Cardiac septum (tissue), 1 donor: ENCODE measurements at regions not wholly inside any gene's neighbourhood (a gene's known extent, or its start where the extent isn't known, plus 50 kb on each side); places are given as distances from the start of the nearest gene placed in this dataset.

Source experiments
- DNase-seq: peaks from one replicate; pipeline ENCODE4 v3.0.0-alpha.2; 2020; ENCODE audit warnings: low spot score
- intact Hi-C: fragments of 100-400 bp; cut with DNase I; formaldehyde crosslinking; loops from one replicate; pipeline ENCODE4 v1.14.0; 2022
- donor health status: DM: no; HTN: no; CAD: no.

- intact Hi-C loops: no loop called here
- no peak for DNase-seq
These were observed 253.6 kb upstream of the NPVF start for GRCh38 chr7:25481891-25482290.

- intact Hi-C loops: no loop called here
These were observed 254.3 kb upstream of the NPVF start for GRCh38 chr7:25482631-25483030.

GRCh38 chr7:25485026-25485425 is 256.7 kb upstream of the NPVF start:
- intact Hi-C loops: no loop called here
- no peak for DNase-seq

More at GRCh38 chr7:25482631-25483030, 254.3 kb upstream of the NPVF start:
- DNase-seq: no peak

- no peak for DNase-seq
- intact Hi-C loops: no loop called here
These were observed 258.4 kb upstream of the NPVF start for GRCh38 chr7:25486656-25487055.

GRCh38 chr7:25493805-25494366 is 265.6 kb upstream of the NPVF start:
- intact Hi-C loops: no loop called here
- no peak for DNase-seq

- DNase-seq: no peak
- intact Hi-C loops: loop anchor here (5.0 kb wide), 1 partner anchor 357 kb away; no protein-coding TSS in a partner anchor
These were observed 266.6 kb upstream of the NPVF start for GRCh38 chr7:25494896-25495295.

- no peak for DNase-seq
- intact Hi-C loops: loop anchor here (5.0 kb wide), 1 partner anchor 357 kb away; no protein-coding TSS in a partner anchor
These were observed 267.3 kb upstream of the NPVF start for GRCh38 chr7:25495342-25496250.

GRCh38 chr7:25496476-25497368 is 268.4 kb upstream of the NPVF start:
- DNase-seq: no peak
- intact Hi-C loops: loop anchor here (5.0 kb wide), 1 partner anchor 356 kb away; no protein-coding TSS in a partner anchor

- intact Hi-C loops: no loop called here
- DNase-seq: no peak
These were observed 272.2 kb upstream of the NPVF start for GRCh38 chr7:25500393-25500921.

- DNase-seq: no peak
- intact Hi-C loops: no loop called here
These were observed 275.0 kb upstream of the NPVF start for GRCh38 chr7:25503306-25503705.

- intact Hi-C loops: no loop called here
- no peak for DNase-seq
These were observed 283.9 kb upstream of the NPVF start for GRCh38 chr7:25512061-25512687.

- intact Hi-C loops: no loop called here
- no peak for DNase-seq
These were observed 287.5 kb upstream of the NPVF start for GRCh38 chr7:25515633-25516275.

- intact Hi-C loops: no loop called here
These were observed 289.6 kb upstream of the NPVF start for GRCh38 chr7:25517906-25518305.

GRCh38 chr7:25520017-25520416 is 291.7 kb upstream of the NPVF start:
- intact Hi-C loops: no loop called here
- no peak for DNase-seq

More at GRCh38 chr7:25517906-25518305, 289.6 kb upstream of the NPVF start:
- no peak for DNase-seq

GRCh38 chr7:25520516-25520915 is 292.2 kb upstream of the NPVF start:
- intact Hi-C loops: no loop called here
- no peak for DNase-seq

- intact Hi-C loops: no loop called here
- DNase-seq: no peak
These were observed 292.9 kb upstream of the NPVF start for GRCh38 chr7:25521236-25521635.

- intact Hi-C loops: no loop called here
- DNase-seq: no peak
These were observed 294.4 kb upstream of the NPVF start for GRCh38 chr7:25522727-25523126.

- no peak for DNase-seq
- intact Hi-C loops: no loop called here
These were observed 299.4 kb upstream of the NPVF start for GRCh38 chr7:25527665-25528170.

- DNase-seq: no peak
- intact Hi-C loops: no loop called here
These were observed 301.0 kb upstream of the NPVF start for GRCh38 chr7:25529320-25529719.
